ENCODE measurements at regions not wholly inside any gene's neighbourhood (a gene's known extent, or its start where the extent isn't known, plus 50 kb on each side); places are given as distances from the start of the nearest gene placed in this dataset.

DNA sequence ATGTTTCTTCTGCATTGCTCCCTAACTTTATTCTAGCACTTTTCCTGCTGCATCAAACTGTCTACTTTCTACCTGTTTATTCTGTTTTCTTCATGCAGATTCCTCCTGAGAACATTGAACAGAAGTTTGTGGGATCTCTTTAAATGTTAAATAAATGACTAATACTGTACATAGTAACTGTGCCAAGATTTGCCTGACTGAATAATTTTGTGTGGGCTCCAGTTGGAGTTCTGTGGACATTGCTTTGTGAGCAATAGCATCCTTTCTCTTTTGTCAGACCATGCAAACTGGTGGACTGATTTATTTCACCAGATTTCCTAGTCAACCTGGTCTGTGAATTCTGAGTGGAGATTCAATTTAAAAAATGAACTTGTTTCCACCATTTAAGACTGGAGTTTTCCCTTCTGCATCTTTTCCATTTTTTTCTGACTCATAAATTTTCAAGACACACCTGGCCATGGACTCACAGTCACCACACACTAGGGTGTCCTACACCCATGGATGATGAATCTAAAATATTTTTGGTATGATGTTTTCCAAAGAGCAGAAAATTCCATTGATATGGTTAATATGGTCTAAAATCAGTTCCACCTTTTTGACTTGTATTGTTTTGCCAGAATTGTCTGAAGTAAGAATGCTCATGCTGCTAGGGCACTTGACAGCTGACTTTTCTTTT lies 140.7 kb upstream of the SPAG17 start:
- no peak for TF ChIP-seq POLR2A (IDR thresholded peaks at IDR 0.05)
- TF ChIP-seq, protein P1, sequence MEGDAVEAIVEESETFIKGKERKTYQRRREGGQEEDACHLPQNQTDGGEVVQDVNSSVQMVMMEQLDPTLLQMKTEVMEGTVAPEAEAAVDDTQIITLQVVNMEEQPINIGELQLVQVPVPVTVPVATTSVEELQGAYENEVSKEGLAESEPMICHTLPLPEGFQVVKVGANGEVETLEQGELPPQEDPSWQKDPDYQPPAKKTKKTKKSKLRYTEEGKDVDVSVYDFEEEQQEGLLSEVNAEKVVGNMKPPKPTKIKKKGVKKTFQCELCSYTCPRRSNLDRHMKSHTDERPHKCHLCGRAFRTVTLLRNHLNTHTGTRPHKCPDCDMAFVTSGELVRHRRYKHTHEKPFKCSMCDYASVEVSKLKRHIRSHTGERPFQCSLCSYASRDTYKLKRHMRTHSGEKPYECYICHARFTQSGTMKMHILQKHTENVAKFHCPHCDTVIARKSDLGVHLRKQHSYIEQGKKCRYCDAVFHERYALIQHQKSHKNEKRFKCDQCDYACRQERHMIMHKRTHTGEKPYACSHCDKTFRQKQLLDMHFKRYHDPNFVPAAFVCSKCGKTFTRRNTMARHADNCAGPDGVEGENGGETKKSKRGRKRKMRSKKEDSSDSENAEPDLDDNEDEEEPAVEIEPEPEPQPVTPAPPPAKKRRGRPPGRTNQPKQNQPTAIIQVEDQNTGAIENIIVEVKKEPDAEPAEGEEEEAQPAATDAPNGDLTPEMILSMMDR (IDR thresholded peaks at IDR 0.05): no peak
